Inferior parietal cortex (tissue), 1 donor: ENCODE measurements at regions not wholly inside any gene's neighbourhood (a gene's known extent, or its start where the extent isn't known, plus 50 kb on each side); places are given as distances from the start of the nearest gene placed in this dataset.

Experiments
- DNase-seq: peaks from one replicate; pipeline ENCODE4 v3.0.0-alpha.2; 2016; ENCODE audit errors: extremely low spot score

DNA sequence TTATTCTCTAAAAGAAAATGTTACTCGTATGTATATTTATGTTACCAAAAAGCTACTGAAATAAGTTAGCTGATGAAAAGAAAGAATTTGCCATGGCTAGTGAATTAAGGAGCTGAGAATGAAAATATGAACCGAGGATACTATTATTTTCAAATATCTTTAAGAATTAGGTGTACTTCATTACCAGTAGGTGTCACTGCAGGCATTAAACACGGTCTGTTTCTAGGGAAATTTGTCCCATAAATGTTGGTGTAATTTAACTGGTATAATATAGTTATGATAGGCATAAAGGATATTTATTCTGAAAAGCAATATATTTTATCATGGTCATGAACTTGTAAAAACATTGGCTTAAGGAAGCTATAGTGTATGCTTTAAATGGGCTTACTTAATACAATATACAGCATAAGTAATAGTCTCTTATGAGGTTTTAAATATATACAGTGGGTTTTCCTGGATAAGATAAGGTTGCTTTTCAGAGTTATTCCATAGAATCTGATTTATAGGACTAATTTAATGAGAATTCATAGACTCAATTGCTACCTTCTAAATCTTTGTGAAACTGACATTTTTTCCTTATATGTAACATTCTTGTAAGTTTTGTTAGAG lies 72.4 kb upstream of the MPDZ start:
- peak; percentile 59 for DNase-seq

- DNase-seq = no peak
Measured at GRCh38 chr9:13332571-13332970, 53.1 kb upstream of the MPDZ start.

- DNase-seq = no peak
Measured at GRCh38 chr9:13331320-13331719, 51.8 kb upstream of the MPDZ start.

GRCh38 chr9:13330396-13331004 lies 51.0 kb upstream of the MPDZ start:
- DNase-seq = no peak
